Tibial nerve (tissue), 4 donors: ENCODE measurements at regions not wholly inside any gene's neighbourhood (a gene's known extent, or its start where the extent isn't known, plus 50 kb on each side); places are given as distances from the start of the nearest gene placed in this dataset.

Source experiments
- DNase-seq, 2 donors: peaks; one replicate each; pipeline ENCODE4 v3.0.0-alpha.2; 2019; ENCODE audit warnings: low spot score in 2 of 2
- H3K27ac ChIP-seq, 4 donors: fragments of 200-600 bp; sonication (generic) in 3 of 4; one replicate each; pipeline ENCODE4 v1.5.1; 2017 to 2019; ENCODE audit warnings: mild to moderate bottlenecking in 1 of 4
- H3K27me3 ChIP-seq, 2 donors: fragments of 200-600 bp; sonication (generic) in 1 of 2; one replicate each; pipeline versions ENCODE4 v1.5.1 to v1.6.0; 2017 to 2019
- H3K36me3 ChIP-seq, 3 donors: fragments of 200-600 bp; sonication (generic); one replicate each; pipeline ENCODE4 v1.5.1; 2018 to 2019
- H3K4me1 ChIP-seq, 4 donors: fragments of 200-600 bp; sonication (generic) in 3 of 4; one replicate each; pipeline ENCODE4 v1.5.1; 2017 to 2019
- H3K4me3 ChIP-seq, 4 donors: fragments of 200-600 bp; sonication (generic) in 3 of 4; one replicate each; pipeline ENCODE4 v1.5.1; 2017 to 2019; ENCODE audit warnings: mild to moderate bottlenecking in 1 of 4, moderate library complexity in 1 of 4
- H3K9me3 ChIP-seq, 4 donors: fragments of 200-600 bp; sonication (generic) in 3 of 4; one replicate each; pipeline ENCODE4 v1.5.1; 2017 to 2019
- CTCF ChIP-seq, 5 experiments: fragments of 200-600 bp in 3 of 5; fragments of 450-650 bp in 2 of 5; sonication (generic) in 3 of 5; IDR thresholded peaks; one replicate each; pipeline ENCODE4 v1.5.1; 2016 to 2019; ENCODE audit warnings: antibody characterized with exemption in 5 of 5, mild to moderate bottlenecking in 3 of 5, moderate library complexity in 2 of 5
- EP300 ChIP-seq, 2 donors: sonication (generic); formaldehyde crosslinking; IDR thresholded peaks; one replicate each; pipeline ENCODE4 v1.6.1; 2017; ENCODE audit warnings: antibody characterized with exemption in 2 of 2, mild to moderate bottlenecking in 1 of 2
- POLR2A ChIP-seq, 2 donors: fragments of 450-650 bp; IDR thresholded peaks; one replicate each; pipeline ENCODE4 v1.6.1; 2017; ENCODE audit warnings: antibody characterized with exemption in 2 of 2, mild to moderate bottlenecking in 2 of 2, moderate library complexity in 2 of 2
- WGBS, 2 donors: methylation state at CpG; one replicate each; pipeline ENCODE4 v1.1.5; 2018; 5-methylcytosine and 5-hydroxymethylcytosine counted together

- DNase-seq = no peak
- TF ChIP-seq EP300 (IDR thresholded peaks at IDR 0.05) = no peak
- Histone ChIP-seq H3K27me3 (no peaks in the 10 kb centered on the region), H3K36me3 (no peaks in the 10 kb centered on the region), H3K9me3 (no peaks in the 10 kb centered on the region), H3K4me3 (no peak overlapping the region), H3K27ac (no peak overlapping the region), H3K4me1 (peaks cover 0 to 34% (median 9%) of the 10 kb centered on the region in 4 donors)
- WGBS, 2 donors = 92 to 97% methylated on average over 6 of the region's 6 CpGs
Measured at GRCh38 chr20:50299325-50299629, 108.6 kb downstream of the CEBPB start.

- no peak for TF ChIP-seq EP300 (IDR thresholded peaks at IDR 0.05)
- no peak for TF ChIP-seq CTCF (IDR thresholded peaks at IDR 0.05)
- TF ChIP-seq POLR2A (IDR thresholded peaks at IDR 0.05) = no peak
- Histone ChIP-seq H3K9me3 (no peaks in the 10 kb centered on the region), H3K27ac (no peak overlapping the region), H3K27me3 (no peaks in the 10 kb centered on the region), H3K4me3 (no peak overlapping the region), H3K4me1 (peaks cover 7 to 45% (median 25%) of the 10 kb centered on the region in 4 donors), H3K36me3 (no peaks in the 10 kb centered on the region)
- 95 to 96% methylated on average over 3 of the region's 3 CpGs for WGBS, 2 donors
- no peak for DNase-seq
Measured at GRCh38 chr20:50301165-50301564, 110.5 kb downstream of the CEBPB start.

GRCh38 chr20:50301712-50302111 lies 111.1 kb downstream of the CEBPB start:
- H3K27ac ChIP-seq = no peak overlapping the region
- DNase-seq = no peak
- H3K4me1 ChIP-seq = peaks cover 7 to 46% (median 30%) of the 10 kb centered on the region in 4 donors

GRCh38 chr20:50302341-50303057 lies 111.9 kb downstream of the CEBPB start:
- H3K4me3 ChIP-seq = no peak overlapping the region
- peaks cover 7 to 45% (median 34%) of the 10 kb centered on the region in 4 donors for H3K4me1 ChIP-seq

More at GRCh38 chr20:50301712-50302111, 111.1 kb downstream of the CEBPB start:
- Histone ChIP-seq H3K36me3 (no peaks in the 10 kb centered on the region), H3K27me3 (no peaks in the 10 kb centered on the region), H3K9me3 (no peaks in the 10 kb centered on the region), H3K4me3 (no peak overlapping the region)
- no peak for TF ChIP-seq EP300 (IDR thresholded peaks at IDR 0.05)
- no peak for TF ChIP-seq CTCF (IDR thresholded peaks at IDR 0.05)
- no peak for TF ChIP-seq POLR2A (IDR thresholded peaks at IDR 0.05)

GRCh38 chr20:50303573-50304500 lies 113.2 kb downstream of the CEBPB start:
- peak overlapping the region; percentile 84 to 93 (median 88) for H3K27ac ChIP-seq
- H3K4me1 ChIP-seq = peaks cover 7 to 58% (median 40%) of the 10 kb centered on the region in 4 donors
- H3K9me3 ChIP-seq = no peaks in the 10 kb centered on the region
- WGBS, 2 donors = 59 to 63% methylated on average over 11 of the region's 11 CpGs
- H3K4me3 ChIP-seq = no peak overlapping the region
- no peaks in the 10 kb centered on the region for H3K36me3 ChIP-seq
- TF ChIP-seq EP300 (IDR thresholded peaks at IDR 0.05) = no peak
- no peak for TF ChIP-seq CTCF (IDR thresholded peaks at IDR 0.05)
- no peak for TF ChIP-seq POLR2A (IDR thresholded peaks at IDR 0.05)
- peak; percentile 79 to 90 for DNase-seq
- no peaks in the 10 kb centered on the region for H3K27me3 ChIP-seq

More at GRCh38 chr20:50302341-50303057, 111.9 kb downstream of the CEBPB start:
- no peaks in the 10 kb centered on the region for H3K27me3 ChIP-seq
- WGBS, 2 donors = 72 to 82% methylated on average over 10 of the region's 10 CpGs
- no peaks in the 10 kb centered on the region for H3K9me3 ChIP-seq
- DNase-seq = peak in 1 of 2 donors; percentile 7
- peak overlapping the region in 2 of 4 donors; percentile 25 to 70 for H3K27ac ChIP-seq
- H3K36me3 ChIP-seq = no peaks in the 10 kb centered on the region
- TF ChIP-seq EP300 (IDR thresholded peaks at IDR 0.05) (no peak), CTCF (IDR thresholded peaks at IDR 0.05) (no peak), POLR2A (IDR thresholded peaks at IDR 0.05) (no peak)
